ENCODE measurements at regions not wholly inside any gene's neighbourhood (a gene's known extent, or its start where the extent isn't known, plus 50 kb on each side); places are given as distances from the start of the nearest gene placed in this dataset.

DNA sequence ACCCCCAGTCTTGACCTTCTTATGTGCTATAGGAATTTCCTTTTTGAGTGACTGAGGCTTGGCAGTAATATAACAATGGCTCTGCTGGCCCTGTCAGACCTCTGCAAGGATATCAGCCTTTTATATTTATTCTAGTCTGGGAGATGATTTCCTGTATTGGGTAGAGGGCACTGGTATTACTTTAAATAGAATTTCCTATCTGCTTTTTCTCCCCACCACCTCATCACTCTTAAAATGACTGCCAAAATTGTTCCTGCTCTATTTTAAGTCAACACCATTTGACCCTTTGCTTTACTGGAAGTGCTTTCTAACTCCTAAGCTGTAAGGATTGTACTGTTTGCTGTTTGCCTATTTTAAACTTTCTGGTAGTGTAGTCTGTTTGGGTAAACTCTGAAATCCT, 658.4 kb upstream of the FSHR start:
- Histone ChIP-seq H3K36me3 (ENCODE audit: control insufficient read depth, insufficient read depth, low read length) (no peaks in the 10 kb centered on the region), H3K27ac (ENCODE audit: insufficient read depth, low read depth, low read length, poor library complexity, severe bottlenecking) (no peak overlapping the region), H3K9me3 (ENCODE audit: control insufficient read depth, low read length) (no peaks in the 10 kb centered on the region), H3K27me3 (ENCODE audit: control insufficient read depth, insufficient read depth, low read length, poor library complexity, severe bottlenecking) (no peaks in the 10 kb centered on the region), H3K4me3 (ENCODE audit: insufficient read depth, low read depth, low read length) (no peak overlapping the region), H3K4me1 (ENCODE audit: control insufficient read depth, insufficient read depth, low read length) (no peaks in the 10 kb centered on the region)

DNA sequence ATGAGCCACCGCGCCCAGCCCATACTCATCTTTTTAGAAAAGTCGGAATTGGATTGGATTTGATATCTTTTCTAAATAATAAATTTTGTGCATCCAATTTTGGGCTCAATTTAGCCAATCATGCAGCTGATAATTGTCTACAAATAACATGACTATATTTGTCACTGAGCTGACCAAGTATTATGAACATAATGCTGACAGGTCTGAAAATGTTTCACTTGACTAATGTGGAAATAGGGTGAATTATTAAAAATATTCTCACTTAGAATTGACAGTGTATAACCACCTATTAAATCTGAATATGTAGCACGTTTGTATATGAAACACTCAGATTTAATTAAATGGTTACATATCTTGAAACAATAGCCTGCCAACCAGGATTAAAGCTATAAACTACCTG, 657.2 kb upstream of the FSHR start:
- 79 to 97% methylated on average over 2 to 3 of the region's 4 CpGs for WGBS, 2 experiments
- no peaks in the 10 kb centered on the region for H3K36me3 ChIP-seq (ENCODE audit: control insufficient read depth, insufficient read depth, low read length)
- H3K4me3 ChIP-seq (ENCODE audit: insufficient read depth, low read depth, low read length) = no peak overlapping the region
- H3K9me3 ChIP-seq (ENCODE audit: control insufficient read depth, low read length) = no peaks in the 10 kb centered on the region
- H3K27ac ChIP-seq (ENCODE audit: insufficient read depth, low read depth, low read length, poor library complexity, severe bottlenecking) = no peak overlapping the region
- no peaks in the 10 kb centered on the region for H3K4me1 ChIP-seq (ENCODE audit: control insufficient read depth, insufficient read depth, low read length)
- no peaks in the 10 kb centered on the region for H3K27me3 ChIP-seq (ENCODE audit: control insufficient read depth, insufficient read depth, low read length, poor library complexity, severe bottlenecking)

DNA sequence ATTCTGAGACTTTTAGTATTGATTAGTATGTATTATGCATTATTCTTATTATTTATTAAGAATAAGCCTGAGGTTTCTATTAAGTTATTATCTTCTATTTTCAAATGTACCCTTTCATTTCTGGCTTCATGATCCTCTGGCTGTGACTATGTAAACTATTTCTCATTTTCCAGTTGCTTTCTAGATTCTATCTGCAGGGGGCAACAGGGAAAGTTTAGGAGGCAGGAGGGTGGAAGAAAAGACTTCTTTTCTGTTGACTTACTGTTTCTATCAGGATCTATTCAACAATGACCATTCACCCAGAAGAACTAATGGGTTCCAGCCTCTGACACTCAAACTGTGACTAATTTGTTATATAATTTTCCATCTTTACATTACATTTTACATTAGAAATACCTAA, 653.4 kb upstream of the FSHR start:
- Histone ChIP-seq H3K9me3 (ENCODE audit: control insufficient read depth, low read length) (no peaks in the 10 kb centered on the region), H3K36me3 (ENCODE audit: control insufficient read depth, insufficient read depth, low read length) (no peaks in the 10 kb centered on the region), H3K27me3 (ENCODE audit: control insufficient read depth, insufficient read depth, low read length, poor library complexity, severe bottlenecking) (no peaks in the 10 kb centered on the region), H3K27ac (ENCODE audit: insufficient read depth, low read depth, low read length, poor library complexity, severe bottlenecking) (peak overlapping the region; percentile 12), H3K4me1 (ENCODE audit: control insufficient read depth, insufficient read depth, low read length) (no peaks in the 10 kb centered on the region), H3K4me3 (ENCODE audit: insufficient read depth, low read depth, low read length) (no peak overlapping the region)

DNA sequence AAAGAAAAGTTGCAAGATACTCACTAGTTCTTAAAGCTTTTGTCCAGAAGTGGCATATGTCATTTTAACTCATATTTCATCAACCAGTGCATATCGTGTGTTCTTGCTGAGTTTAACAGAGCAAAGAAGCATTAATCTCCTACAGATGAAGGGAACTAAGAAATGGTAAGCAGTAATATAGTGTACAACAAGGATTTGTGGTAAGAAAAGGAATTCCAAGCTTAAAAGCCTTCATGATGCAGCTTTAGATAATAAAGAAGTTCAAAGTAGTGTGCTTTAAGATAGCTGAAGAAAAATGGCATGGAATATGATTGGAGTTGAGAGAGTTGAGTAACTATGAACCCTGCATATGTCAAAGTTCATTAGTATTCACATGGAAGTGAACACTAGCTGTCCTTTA, 649.8 kb upstream of the FSHR start:
- 88% methylated on average over 1 of the region's 1 CpG for WGBS, 2 experiments
- Histone ChIP-seq H3K27ac (ENCODE audit: insufficient read depth, low read depth, low read length, poor library complexity, severe bottlenecking) (no peak overlapping the region), H3K4me1 (ENCODE audit: control insufficient read depth, insufficient read depth, low read length) (no peaks in the 10 kb centered on the region)

DNA sequence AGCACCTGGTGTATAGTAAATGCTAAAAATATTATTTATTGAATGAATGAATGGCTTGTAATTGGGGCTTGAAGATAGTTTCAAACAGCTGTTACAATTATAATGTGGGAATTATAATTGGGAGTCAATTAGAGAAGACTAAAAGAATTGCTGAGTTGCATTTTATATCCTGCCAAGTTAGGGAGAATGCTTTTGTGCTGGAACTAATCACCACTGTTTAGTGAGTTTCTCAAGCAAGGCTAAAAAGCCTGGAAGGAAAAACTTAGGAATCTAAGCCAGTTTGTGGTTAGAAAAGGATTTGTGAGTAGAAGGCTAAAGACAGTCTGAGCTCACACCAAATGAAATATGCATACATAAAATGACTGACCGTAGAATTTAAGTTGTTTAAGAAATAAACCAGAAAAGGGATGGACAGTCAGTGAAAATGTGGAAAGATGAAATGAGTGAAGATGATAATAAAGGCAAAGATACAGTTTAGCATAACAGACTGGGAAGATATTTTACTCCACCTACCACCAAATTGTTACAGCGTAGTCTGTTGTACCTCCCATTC, 647.7 kb upstream of the FSHR start:
- peaks cover 7% of the 10 kb centered on the region for H3K27me3 ChIP-seq (ENCODE audit: control insufficient read depth, insufficient read depth, low read length, poor library complexity, severe bottlenecking)
- H3K4me3 ChIP-seq (ENCODE audit: insufficient read depth, low read depth, low read length) = no peak overlapping the region
- no peaks in the 10 kb centered on the region for H3K4me1 ChIP-seq (ENCODE audit: control insufficient read depth, insufficient read depth, low read length)
- H3K9me3 ChIP-seq (ENCODE audit: control insufficient read depth, low read length) = no peaks in the 10 kb centered on the region
- no peak overlapping the region for H3K27ac ChIP-seq (ENCODE audit: insufficient read depth, low read depth, low read length, poor library complexity, severe bottlenecking)
- no peaks in the 10 kb centered on the region for H3K36me3 ChIP-seq (ENCODE audit: control insufficient read depth, insufficient read depth, low read length)
- WGBS, 2 experiments = 86 to 99% methylated on average over 2 of the region's 2 CpGs

More for the DNA sequence above, 649.8 kb upstream of the FSHR start:
- no peaks in the 10 kb centered on the region for H3K9me3 ChIP-seq (ENCODE audit: control insufficient read depth, low read length)
- H3K36me3 ChIP-seq (ENCODE audit: control insufficient read depth, insufficient read depth, low read length) = no peaks in the 10 kb centered on the region
- no peak overlapping the region for H3K4me3 ChIP-seq (ENCODE audit: insufficient read depth, low read depth, low read length)
- no peaks in the 10 kb centered on the region for H3K27me3 ChIP-seq (ENCODE audit: control insufficient read depth, insufficient read depth, low read length, poor library complexity, severe bottlenecking)

DNA sequence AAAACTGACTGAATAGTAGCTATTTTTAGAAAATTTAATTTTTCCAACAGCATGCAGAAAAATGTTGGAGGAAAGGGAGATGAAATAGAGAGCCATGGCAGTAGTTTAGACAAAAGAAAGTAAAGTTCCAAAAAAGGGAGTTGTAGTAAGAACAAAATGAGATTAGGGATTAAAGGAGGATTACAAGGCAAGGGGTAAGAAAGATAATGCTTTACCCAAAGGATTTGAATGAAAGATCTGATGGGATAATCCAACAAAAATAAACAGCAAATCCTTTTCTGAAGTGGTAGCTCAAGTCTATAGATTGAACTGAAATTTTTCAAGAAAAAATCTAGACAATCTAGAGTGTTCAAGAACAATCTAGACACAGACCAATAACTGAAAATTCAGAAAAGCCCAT, 644.3 kb upstream of the FSHR start:
- Histone ChIP-seq H3K27me3 (ENCODE audit: control insufficient read depth, insufficient read depth, low read length, poor library complexity, severe bottlenecking) (peaks cover 12% of the 10 kb centered on the region), H3K9me3 (ENCODE audit: control insufficient read depth, low read length) (no peaks in the 10 kb centered on the region), H3K36me3 (ENCODE audit: control insufficient read depth, insufficient read depth, low read length) (no peaks in the 10 kb centered on the region), H3K4me1 (ENCODE audit: control insufficient read depth, insufficient read depth, low read length) (no peaks in the 10 kb centered on the region), H3K27ac (ENCODE audit: insufficient read depth, low read depth, low read length, poor library complexity, severe bottlenecking) (no peak overlapping the region), H3K4me3 (ENCODE audit: insufficient read depth, low read depth, low read length) (no peak overlapping the region)

DNA sequence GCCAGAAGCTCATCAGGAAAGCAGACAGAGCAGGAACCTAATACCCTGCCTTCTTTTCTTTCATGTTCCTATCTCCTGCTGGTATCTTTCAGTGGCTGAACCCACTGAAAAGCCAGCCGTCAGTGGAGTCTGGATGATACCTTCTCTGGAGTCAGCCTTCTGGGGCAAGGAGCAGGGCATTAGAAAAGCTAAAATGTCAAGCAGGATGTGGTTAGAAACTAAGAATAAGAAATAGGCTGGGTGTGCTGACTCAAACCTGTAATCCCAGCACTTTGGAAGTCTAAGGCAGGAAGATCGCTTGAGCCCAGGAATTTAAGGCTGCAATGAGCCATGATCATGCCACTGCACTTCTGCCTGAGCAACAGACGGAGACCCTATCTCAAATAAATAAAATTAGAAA, 642.0 kb upstream of the FSHR start:
- WGBS, 2 experiments = 75 to 80% methylated on average over 2 of the region's 3 CpGs
- no peaks in the 10 kb centered on the region for H3K9me3 ChIP-seq (ENCODE audit: control insufficient read depth, low read length)
- no peak overlapping the region for H3K27ac ChIP-seq (ENCODE audit: insufficient read depth, low read depth, low read length, poor library complexity, severe bottlenecking)

DNA sequence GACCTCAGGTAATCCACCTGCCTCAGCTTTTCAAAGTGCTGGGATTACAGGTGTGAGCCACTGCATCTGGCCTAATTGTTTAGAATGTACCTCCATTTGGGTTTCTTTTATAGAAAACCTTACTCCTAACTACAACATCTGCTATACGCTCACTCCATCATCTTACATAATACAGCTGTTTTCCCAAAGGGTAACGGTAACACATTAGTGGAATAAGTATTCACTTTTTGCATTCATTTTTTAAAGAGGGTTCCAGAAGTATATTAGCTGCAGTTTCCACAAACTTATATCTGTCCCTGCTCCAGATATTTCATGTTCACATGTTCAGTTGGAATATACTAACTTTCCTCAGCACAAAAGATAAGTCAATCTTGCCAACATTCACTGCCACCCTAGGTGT, 640.1 kb upstream of the FSHR start:
- no peaks in the 10 kb centered on the region for H3K9me3 ChIP-seq (ENCODE audit: control insufficient read depth, low read length)
- no peak overlapping the region for H3K4me3 ChIP-seq (ENCODE audit: insufficient read depth, low read depth, low read length)
- no peaks in the 10 kb centered on the region for H3K36me3 ChIP-seq (ENCODE audit: control insufficient read depth, insufficient read depth, low read length)
- peaks cover 12% of the 10 kb centered on the region for H3K27me3 ChIP-seq (ENCODE audit: control insufficient read depth, insufficient read depth, low read length, poor library complexity, severe bottlenecking)
- no peaks in the 10 kb centered on the region for H3K4me1 ChIP-seq (ENCODE audit: control insufficient read depth, insufficient read depth, low read length)
- H3K27ac ChIP-seq (ENCODE audit: insufficient read depth, low read depth, low read length, poor library complexity, severe bottlenecking) = no peak overlapping the region
- WGBS, 2 experiments = 92 to 97% methylated on average over 2 of the region's 2 CpGs

More for the DNA sequence above, 642.0 kb upstream of the FSHR start:
- peaks cover 12% of the 10 kb centered on the region for H3K27me3 ChIP-seq (ENCODE audit: control insufficient read depth, insufficient read depth, low read length, poor library complexity, severe bottlenecking)
- no peak overlapping the region for H3K4me3 ChIP-seq (ENCODE audit: insufficient read depth, low read depth, low read length)
- no peaks in the 10 kb centered on the region for H3K36me3 ChIP-seq (ENCODE audit: control insufficient read depth, insufficient read depth, low read length)
- no peaks in the 10 kb centered on the region for H3K4me1 ChIP-seq (ENCODE audit: control insufficient read depth, insufficient read depth, low read length)

DNA sequence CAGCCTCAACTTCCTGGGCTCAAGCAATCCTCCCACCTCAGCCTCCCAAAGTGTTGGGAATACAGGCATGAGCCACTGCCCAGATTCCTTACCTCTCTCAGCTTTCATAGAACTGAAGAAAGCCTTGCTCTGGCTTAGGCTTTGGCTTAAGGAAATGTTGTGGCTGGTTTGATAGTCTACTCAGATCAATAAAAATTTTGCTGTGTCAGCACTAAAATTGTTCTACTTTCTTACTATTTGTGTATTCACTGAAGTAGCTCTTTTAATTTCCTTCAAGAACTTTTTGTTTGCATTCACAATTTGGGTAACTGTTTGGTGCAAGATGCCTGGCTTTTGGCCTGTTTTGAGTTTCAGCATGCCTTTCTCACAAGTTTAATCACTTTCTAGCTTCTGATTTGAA, 634.0 kb upstream of the FSHR start:
- Histone ChIP-seq H3K27me3 (ENCODE audit: control insufficient read depth, insufficient read depth, low read length, poor library complexity, severe bottlenecking) (no peaks in the 10 kb centered on the region), H3K4me1 (ENCODE audit: control insufficient read depth, insufficient read depth, low read length) (no peaks in the 10 kb centered on the region), H3K27ac (ENCODE audit: insufficient read depth, low read depth, low read length, poor library complexity, severe bottlenecking) (no peak overlapping the region), H3K4me3 (ENCODE audit: insufficient read depth, low read depth, low read length) (no peak overlapping the region), H3K36me3 (ENCODE audit: control insufficient read depth, insufficient read depth, low read length) (no peaks in the 10 kb centered on the region), H3K9me3 (ENCODE audit: control insufficient read depth, low read length) (no peaks in the 10 kb centered on the region)

DNA sequence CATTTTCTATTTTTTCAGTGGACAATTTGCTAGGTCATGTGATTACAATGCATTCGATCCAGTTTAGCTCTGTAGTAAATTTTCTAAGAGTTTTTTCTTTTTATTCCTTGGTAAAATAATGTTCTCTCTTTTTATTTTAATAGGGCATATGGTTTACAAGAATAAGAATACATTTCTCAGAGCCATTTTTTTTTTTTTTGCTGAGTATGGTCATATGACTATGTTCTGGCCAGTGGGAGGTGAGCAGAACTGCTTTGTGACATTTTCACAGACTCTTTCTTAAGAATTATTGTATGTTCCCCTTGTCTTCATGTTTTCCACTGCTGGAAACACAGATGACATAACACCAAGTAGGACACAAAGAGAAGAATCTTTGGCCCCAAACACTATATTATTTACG, 626.6 kb upstream of the FSHR start:
- no peaks in the 10 kb centered on the region for H3K4me1 ChIP-seq (ENCODE audit: control insufficient read depth, insufficient read depth, low read length)
- no peak overlapping the region for H3K27ac ChIP-seq (ENCODE audit: insufficient read depth, low read depth, low read length, poor library complexity, severe bottlenecking)
- no peaks in the 10 kb centered on the region for H3K9me3 ChIP-seq (ENCODE audit: control insufficient read depth, low read length)
- no peak overlapping the region for H3K4me3 ChIP-seq (ENCODE audit: insufficient read depth, low read depth, low read length)
- H3K36me3 ChIP-seq (ENCODE audit: control insufficient read depth, insufficient read depth, low read length) = no peaks in the 10 kb centered on the region
- H3K27me3 ChIP-seq (ENCODE audit: control insufficient read depth, insufficient read depth, low read length, poor library complexity, severe bottlenecking) = no peaks in the 10 kb centered on the region
- WGBS, 2 experiments = 91 to 100% methylated on average over 1 of the region's 2 CpGs

DNA sequence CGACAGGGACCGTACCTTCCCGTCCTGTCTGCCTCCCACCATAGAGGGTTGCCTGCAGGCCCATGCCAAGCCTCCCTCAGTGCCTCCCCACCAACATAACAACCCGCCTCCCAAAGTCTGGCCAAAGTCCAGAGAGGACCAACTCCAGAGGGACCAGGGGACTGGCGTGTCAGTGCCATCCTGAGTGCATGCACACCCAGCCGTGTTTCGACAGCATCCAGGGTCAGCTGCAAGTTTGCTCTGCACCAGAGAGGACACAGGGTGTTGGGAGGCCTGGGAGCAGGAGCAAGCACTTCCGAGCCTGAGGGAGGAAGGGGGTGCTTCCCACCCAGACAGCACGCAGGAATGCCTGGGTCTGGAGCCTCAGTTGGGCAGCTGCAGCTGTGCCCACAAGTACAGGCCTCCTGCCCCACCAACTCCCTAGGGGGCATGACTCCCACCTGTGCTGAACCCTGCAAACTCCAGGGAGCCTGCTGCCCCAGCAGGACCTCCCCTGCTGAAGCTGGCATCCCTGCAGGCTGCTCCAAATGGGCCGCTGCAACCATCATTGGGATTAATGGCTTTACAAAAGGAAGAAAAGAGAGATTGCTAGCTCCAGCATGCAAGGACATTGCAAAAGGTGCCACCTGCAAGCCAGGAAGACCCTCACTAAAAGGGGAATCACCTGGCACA, 618.1 kb upstream of the FSHR start:
- Histone ChIP-seq H3K9me3 (ENCODE audit: control insufficient read depth, low read length) (no peaks in the 10 kb centered on the region), H3K4me1 (ENCODE audit: control insufficient read depth, insufficient read depth, low read length) (no peaks in the 10 kb centered on the region), H3K36me3 (ENCODE audit: control insufficient read depth, insufficient read depth, low read length) (no peaks in the 10 kb centered on the region), H3K27ac (ENCODE audit: insufficient read depth, low read depth, low read length, poor library complexity, severe bottlenecking) (no peak overlapping the region), H3K27me3 (ENCODE audit: control insufficient read depth, insufficient read depth, low read length, poor library complexity, severe bottlenecking) (no peaks in the 10 kb centered on the region), H3K4me3 (ENCODE audit: insufficient read depth, low read depth, low read length) (no peak overlapping the region)
- WGBS, 2 experiments = 93 to 94% methylated on average over 10 of the region's 10 CpGs
